ENCODE measurements at regions not wholly inside any gene's neighbourhood (a gene's known extent, or its start where the extent isn't known, plus 50 kb on each side); places are given as distances from the start of the nearest gene placed in this dataset.

- no peak for TF ChIP-seq EZH2 (IDR thresholded peaks at IDR 0.05; ENCODE audit: borderline replicate concordance, insufficient read depth, low read length, poor library complexity, severe bottlenecking)
- TF ChIP-seq POLR2AphosphoS5 (IDR thresholded peaks at IDR 0.05): no peak
- TF ChIP-seq TAF1 (IDR thresholded peaks at IDR 0.05; ENCODE audit: low read depth): no peak
- TF ChIP-seq CTCF (IDR thresholded peaks at IDR 0.05; ENCODE audit: poor library complexity, severe bottlenecking): no peak
- TF ChIP-seq EP300 (conservative IDR thresholded peaks at IDR 0.05; ENCODE audit: poor library complexity, severe bottlenecking): no peak
- TF ChIP-seq, protein P1, sequence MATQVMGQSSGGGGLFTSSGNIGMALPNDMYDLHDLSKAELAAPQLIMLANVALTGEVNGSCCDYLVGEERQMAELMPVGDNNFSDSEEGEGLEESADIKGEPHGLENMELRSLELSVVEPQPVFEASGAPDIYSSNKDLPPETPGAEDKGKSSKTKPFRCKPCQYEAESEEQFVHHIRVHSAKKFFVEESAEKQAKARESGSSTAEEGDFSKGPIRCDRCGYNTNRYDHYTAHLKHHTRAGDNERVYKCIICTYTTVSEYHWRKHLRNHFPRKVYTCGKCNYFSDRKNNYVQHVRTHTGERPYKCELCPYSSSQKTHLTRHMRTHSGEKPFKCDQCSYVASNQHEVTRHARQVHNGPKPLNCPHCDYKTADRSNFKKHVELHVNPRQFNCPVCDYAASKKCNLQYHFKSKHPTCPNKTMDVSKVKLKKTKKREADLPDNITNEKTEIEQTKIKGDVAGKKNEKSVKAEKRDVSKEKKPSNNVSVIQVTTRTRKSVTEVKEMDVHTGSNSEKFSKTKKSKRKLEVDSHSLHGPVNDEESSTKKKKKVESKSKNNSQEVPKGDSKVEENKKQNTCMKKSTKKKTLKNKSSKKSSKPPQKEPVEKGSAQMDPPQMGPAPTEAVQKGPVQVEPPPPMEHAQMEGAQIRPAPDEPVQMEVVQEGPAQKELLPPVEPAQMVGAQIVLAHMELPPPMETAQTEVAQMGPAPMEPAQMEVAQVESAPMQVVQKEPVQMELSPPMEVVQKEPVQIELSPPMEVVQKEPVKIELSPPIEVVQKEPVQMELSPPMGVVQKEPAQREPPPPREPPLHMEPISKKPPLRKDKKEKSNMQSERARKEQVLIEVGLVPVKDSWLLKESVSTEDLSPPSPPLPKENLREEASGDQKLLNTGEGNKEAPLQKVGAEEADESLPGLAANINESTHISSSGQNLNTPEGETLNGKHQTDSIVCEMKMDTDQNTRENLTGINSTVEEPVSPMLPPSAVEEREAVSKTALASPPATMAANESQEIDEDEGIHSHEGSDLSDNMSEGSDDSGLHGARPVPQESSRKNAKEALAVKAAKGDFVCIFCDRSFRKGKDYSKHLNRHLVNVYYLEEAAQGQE (IDR thresholded peaks at IDR 0.05; ENCODE audit: borderline replicate concordance): no peak
- TF ChIP-seq MXI1 (conservative IDR thresholded peaks at IDR 0.05; ENCODE audit: poor library complexity, severe bottlenecking): no peak
Measured at GRCh38 chr20:10806539-10806938, 132.7 kb upstream of the JAG1 start.

Data from neural cell (in vitro differentiated cells).